PFSK-1 (cell line): ENCODE measurements at regions not wholly inside any gene's neighbourhood (a gene's known extent, or its start where the extent isn't known, plus 50 kb on each side); places are given as distances from the start of the nearest gene placed in this dataset.

ENCODE experiments used
- FOXP2 ChIP-seq: optimal IDR thresholded peaks from 2 replicates; pipeline ENCODE3; 2011; ENCODE audit warnings: borderline replicate concordance, control low read depth, inconsistent platforms; ENCODE audit not compliant: insufficient read depth; ENCODE audit errors: extremely low read length, extremely low read depth
- POLR2AphosphoS5 ChIP-seq: IDR thresholded peaks from 2 replicates; pipeline ENCODE4 v1.6.1; 2012; ENCODE audit warnings: low read depth, mild to moderate bottlenecking, control low read depth, low read length, moderate library complexity
- SIN3A ChIP-seq: IDR thresholded peaks from 2 replicates; pipeline ENCODE4 v1.6.1; 2012; ENCODE audit warnings: mild to moderate bottlenecking, low read length, moderate library complexity, borderline replicate concordance; ENCODE audit not compliant: insufficient read depth
- TAF1 ChIP-seq: IDR thresholded peaks from 2 replicates; pipeline ENCODE4 v1.6.1; 2012; ENCODE audit warnings: low read length, control low read depth, borderline replicate concordance; ENCODE audit not compliant: insufficient read depth
- TF ChIP-seq, protein P1 (sequence below), 2 experiments: IDR thresholded peaks; 2 replicates each; pipeline versions ENCODE4 v1.6.1 to v1.8.0; 2011 to 2012; ENCODE audit warnings: low read depth in 2 of 2, low read length in 2 of 2, control low read depth in 1 of 2, inconsistent platforms in 1 of 2, mild to moderate bottlenecking in 1 of 2, moderate library complexity in 1 of 2; ENCODE audit not compliant: insufficient read depth in 1 of 2

DNA sequence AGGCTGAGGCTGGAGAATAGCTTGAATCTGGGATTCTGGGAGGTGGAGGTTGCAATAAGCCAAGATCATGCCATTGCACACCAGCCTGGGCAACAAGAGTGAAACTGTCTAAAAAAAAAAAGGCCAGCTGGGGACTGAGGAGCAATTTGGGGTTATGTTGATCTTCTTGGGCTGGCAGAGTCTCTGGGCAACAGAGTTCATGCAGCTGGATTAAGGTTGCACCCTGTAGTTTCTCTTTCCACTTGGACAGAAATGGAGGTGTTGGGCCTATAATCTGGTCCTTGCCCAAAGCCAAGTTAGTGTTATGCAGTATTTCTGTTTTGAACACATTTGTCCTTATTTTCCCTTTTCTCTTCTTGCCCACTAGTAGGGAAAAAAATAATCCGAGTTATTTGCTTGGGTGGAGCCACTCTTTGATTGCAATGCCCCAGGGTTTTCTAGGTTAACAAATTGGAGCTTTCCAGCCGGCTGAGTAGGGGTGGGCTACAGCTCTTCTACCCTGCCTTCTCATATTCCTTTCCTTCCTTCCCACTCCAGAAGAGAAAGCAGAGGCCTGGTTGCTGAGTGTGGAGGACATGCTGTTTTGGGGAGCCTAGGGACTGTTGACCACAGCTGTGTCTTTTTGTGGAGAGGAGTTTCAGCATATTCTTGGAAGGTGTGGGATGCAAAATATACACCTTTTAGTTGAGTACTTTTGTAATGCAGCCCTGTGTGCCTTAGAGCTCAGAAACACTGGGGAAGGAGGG is 213.9 kb downstream of the SOX4 start:
- TF ChIP-seq, protein P1, sequence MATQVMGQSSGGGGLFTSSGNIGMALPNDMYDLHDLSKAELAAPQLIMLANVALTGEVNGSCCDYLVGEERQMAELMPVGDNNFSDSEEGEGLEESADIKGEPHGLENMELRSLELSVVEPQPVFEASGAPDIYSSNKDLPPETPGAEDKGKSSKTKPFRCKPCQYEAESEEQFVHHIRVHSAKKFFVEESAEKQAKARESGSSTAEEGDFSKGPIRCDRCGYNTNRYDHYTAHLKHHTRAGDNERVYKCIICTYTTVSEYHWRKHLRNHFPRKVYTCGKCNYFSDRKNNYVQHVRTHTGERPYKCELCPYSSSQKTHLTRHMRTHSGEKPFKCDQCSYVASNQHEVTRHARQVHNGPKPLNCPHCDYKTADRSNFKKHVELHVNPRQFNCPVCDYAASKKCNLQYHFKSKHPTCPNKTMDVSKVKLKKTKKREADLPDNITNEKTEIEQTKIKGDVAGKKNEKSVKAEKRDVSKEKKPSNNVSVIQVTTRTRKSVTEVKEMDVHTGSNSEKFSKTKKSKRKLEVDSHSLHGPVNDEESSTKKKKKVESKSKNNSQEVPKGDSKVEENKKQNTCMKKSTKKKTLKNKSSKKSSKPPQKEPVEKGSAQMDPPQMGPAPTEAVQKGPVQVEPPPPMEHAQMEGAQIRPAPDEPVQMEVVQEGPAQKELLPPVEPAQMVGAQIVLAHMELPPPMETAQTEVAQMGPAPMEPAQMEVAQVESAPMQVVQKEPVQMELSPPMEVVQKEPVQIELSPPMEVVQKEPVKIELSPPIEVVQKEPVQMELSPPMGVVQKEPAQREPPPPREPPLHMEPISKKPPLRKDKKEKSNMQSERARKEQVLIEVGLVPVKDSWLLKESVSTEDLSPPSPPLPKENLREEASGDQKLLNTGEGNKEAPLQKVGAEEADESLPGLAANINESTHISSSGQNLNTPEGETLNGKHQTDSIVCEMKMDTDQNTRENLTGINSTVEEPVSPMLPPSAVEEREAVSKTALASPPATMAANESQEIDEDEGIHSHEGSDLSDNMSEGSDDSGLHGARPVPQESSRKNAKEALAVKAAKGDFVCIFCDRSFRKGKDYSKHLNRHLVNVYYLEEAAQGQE (IDR thresholded peaks at IDR 0.05; ENCODE audit: insufficient read depth in 1 of 2, low read depth in 2 of 2, low read length in 2 of 2): no peak
- no peak for TF ChIP-seq POLR2AphosphoS5
- no peak for TF ChIP-seq SIN3A
- no peak for TF ChIP-seq TAF1
- no peak for TF ChIP-seq FOXP2
